Activated CD8-positive, alpha-beta T cell treated with anti-CD3 and anti-CD28 coated beads for 36 hours (primary cell): ENCODE measurements at regions not wholly inside any gene's neighbourhood (a gene's known extent, or its start where the extent isn't known, plus 50 kb on each side); places are given as distances from the start of the nearest gene placed in this dataset.

Experiments used
- ATAC-seq: fragments of 200-7000 bp; cut with Tn5 transposase; one replicate; pipeline ENCODE4 v1.10.0; 2021; ENCODE audit warnings: mild to moderate bottlenecking, moderate library complexity
- CTCF ChIA-PET: fragments of 350-600 bp; sonication (Branson Sonifier 250); formaldehyde crosslinking; loops from one replicate; lab custom pipeline; 2021; ENCODE audit warnings: antibody characterized with exemption; lab: Charles Lee
- POLR2A ChIA-PET: fragments of 350-600 bp; sonication (Branson Sonifier 250); formaldehyde crosslinking; loops from one replicate; lab custom pipeline; 2021; ENCODE audit warnings: antibody characterized with exemption; lab: Charles Lee
- DNase-seq: peaks from one replicate; pipeline ENCODE4 v3.0.0-alpha.2; 2020
- H3K27ac Mint-ChIP-seq: one replicate; pipeline ENCODE4 v1.8.0; 2021; ENCODE audit warnings: mild to moderate bottlenecking, mixed read lengths
- H3K27me3 Mint-ChIP-seq: one replicate; pipeline ENCODE4 v1.8.0; 2021; ENCODE audit warnings: mixed read lengths
- H3K36me3 Mint-ChIP-seq: one replicate; pipeline ENCODE4 v1.8.0; 2021; ENCODE audit warnings: low read depth, mixed read lengths
- H3K4me1 Mint-ChIP-seq: one replicate; pipeline ENCODE4 v1.8.0; 2021; ENCODE audit warnings: low read depth, mixed read lengths
- H3K4me3 Mint-ChIP-seq: one replicate; pipeline ENCODE4 v1.8.0; 2021; ENCODE audit warnings: mild to moderate bottlenecking, moderate library complexity, mixed read lengths
- H3K9me3 Mint-ChIP-seq: one replicate; pipeline ENCODE4 v1.8.0; 2021; ENCODE audit warnings: mixed read lengths
- intact Hi-C: fragments of 100-400 bp; cut with micrococcal nuclease; formaldehyde crosslinking; loops from one replicate; pipeline ENCODE4 v1.10.0; 2022
- TF ChIP-seq, protein P1 (sequence below): fragments of 200-600 bp; IDR thresholded peaks from one replicate; pipeline ENCODE4 v1.8.0; 2022; ENCODE audit warnings: antibody characterized with exemption, mild to moderate bottlenecking

DNA sequence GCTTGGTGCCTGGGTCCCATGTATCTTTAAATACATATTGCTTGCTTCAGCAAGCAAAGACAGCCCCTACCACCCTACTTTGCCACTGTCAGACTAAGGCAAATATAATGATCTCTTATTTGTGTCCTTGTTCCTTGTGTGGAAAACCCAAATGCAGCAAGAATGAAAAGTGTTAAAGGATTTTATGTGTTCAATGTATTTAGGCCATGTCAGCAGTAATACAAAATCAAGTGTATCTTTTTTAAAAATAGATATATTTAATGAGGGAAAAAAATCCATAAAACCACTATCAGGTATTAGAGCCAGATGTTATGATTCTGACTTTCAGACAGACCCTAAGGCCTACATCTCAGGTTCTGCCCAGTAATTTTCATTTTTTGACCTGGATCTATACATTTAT, 374.5 kb downstream of the SEC14L1 start:
- Mint-ChIP-seq H3K4me3 (no peak overlapping the region), H3K9me3 (peaks cover 7% of the 10 kb centered on the region), H3K4me1 (no peaks in the 10 kb centered on the region), H3K27ac (no peak overlapping the region), H3K27me3 (no peaks in the 10 kb centered on the region), H3K36me3 (peaks cover 2% of the 10 kb centered on the region)
- DNase-seq (no peak), ATAC-seq (no peak)
- POLR2A ChIA-PET: no interaction called here
- TF ChIP-seq, protein P1, sequence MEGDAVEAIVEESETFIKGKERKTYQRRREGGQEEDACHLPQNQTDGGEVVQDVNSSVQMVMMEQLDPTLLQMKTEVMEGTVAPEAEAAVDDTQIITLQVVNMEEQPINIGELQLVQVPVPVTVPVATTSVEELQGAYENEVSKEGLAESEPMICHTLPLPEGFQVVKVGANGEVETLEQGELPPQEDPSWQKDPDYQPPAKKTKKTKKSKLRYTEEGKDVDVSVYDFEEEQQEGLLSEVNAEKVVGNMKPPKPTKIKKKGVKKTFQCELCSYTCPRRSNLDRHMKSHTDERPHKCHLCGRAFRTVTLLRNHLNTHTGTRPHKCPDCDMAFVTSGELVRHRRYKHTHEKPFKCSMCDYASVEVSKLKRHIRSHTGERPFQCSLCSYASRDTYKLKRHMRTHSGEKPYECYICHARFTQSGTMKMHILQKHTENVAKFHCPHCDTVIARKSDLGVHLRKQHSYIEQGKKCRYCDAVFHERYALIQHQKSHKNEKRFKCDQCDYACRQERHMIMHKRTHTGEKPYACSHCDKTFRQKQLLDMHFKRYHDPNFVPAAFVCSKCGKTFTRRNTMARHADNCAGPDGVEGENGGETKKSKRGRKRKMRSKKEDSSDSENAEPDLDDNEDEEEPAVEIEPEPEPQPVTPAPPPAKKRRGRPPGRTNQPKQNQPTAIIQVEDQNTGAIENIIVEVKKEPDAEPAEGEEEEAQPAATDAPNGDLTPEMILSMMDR: no peak
- CTCF ChIA-PET: interaction anchor here (2.0 kb wide), 1 partner anchor 13 kb away, joined by 4 read pairs; no protein-coding TSS in a partner anchor
- intact Hi-C loops: no loop called here

DNA sequence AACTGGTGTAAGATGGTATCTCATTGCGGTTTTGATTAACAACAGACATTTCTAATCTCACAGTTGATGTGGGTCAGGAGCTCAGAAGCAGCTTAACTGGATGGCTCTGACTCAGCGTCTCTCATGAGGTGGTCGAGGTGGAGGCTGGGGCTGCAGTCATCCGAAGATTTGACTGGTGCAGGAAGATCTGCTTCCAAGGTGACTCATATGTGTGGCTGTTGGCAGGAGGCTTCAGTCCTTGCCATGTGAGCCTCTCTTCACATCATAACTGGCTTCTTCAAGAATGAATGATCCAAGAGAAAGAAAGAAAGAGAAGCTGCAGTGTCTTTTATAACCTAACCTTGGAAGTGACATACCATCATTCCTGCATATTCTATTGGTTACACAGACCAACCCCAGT, 376.1 kb downstream of the SEC14L1 start:
- Mint-ChIP-seq H3K9me3 (peaks cover under 1% of the 10 kb centered on the region), H3K4me1 (no peaks in the 10 kb centered on the region), H3K4me3 (no peak overlapping the region), H3K27me3 (no peaks in the 10 kb centered on the region), H3K27ac (no peak overlapping the region), H3K36me3 (no peaks in the 10 kb centered on the region)
- peak; percentile 87 for ATAC-seq
- intact Hi-C loops: no loop called here
- TF ChIP-seq, protein P1: no peak
- POLR2A ChIA-PET: interaction anchor here (0.9 kb wide), 1 partner anchor 139 kb away, joined by 4 read pairs; no protein-coding TSS in a partner anchor
- CTCF ChIA-PET: interaction anchor here (0.9 to 2.0 kb wide), 3 partner anchors 9 to 22 kb away, joined by 4 read pairs; no protein-coding TSS in a partner anchor
- peak; percentile 48 for DNase-seq

DNA sequence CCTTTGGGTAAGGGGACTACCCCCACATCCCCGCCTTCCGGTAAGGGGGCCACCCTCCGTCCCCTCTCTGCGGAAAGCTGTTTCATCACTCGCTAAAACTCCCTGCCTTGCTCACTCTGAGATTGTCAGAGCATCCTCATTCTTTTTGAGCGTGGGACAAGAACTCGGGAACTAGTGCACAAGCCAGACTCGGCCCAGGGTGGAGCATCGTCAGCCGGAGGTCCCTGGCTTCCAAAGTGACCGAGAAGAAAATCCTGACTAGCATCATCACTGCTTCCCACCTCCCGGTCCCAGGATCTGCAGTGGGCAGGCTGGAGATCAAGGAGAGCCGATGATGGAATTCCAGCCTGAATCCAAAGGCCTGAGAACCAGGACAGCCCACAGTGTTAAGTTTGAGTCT, 380.3 kb downstream of the SEC14L1 start:
- ChIA-PET POLR2A (no interaction called here), CTCF (no interaction called here)
- no peak overlapping the region for H3K4me3 Mint-ChIP-seq
- intact Hi-C loops: no loop called here
- no peaks in the 10 kb centered on the region for H3K4me1 Mint-ChIP-seq
- no peaks in the 10 kb centered on the region for H3K27me3 Mint-ChIP-seq
- no peaks in the 10 kb centered on the region for H3K9me3 Mint-ChIP-seq
- H3K27ac Mint-ChIP-seq: no peak overlapping the region
- no peaks in the 10 kb centered on the region for H3K36me3 Mint-ChIP-seq
- ATAC-seq (no peak), DNase-seq (no peak)
- TF ChIP-seq, protein P1: no peak

DNA sequence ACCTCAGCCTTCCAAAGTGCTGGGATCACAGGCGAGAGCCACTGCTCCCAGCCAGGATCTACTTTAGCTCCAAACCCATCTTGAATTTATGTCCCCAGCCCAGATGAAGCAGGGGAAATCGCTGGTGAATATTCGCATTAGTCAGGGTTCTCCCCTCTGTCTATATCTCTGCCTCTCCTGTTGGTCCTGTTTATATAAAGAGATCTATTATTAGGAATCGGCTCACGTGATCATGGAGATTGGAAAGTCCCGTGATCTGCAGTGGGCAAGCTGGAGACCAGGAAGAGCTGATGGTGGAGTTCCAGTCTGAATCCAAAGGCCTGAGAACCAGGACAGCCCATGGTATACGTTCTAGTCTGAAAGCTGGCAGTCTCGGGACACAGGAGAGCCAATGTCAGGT, 382.8 kb downstream of the SEC14L1 start:
- ATAC-seq (no peak), DNase-seq (no peak)
- TF ChIP-seq, protein P1: no peak
- H3K36me3 Mint-ChIP-seq: no peaks in the 10 kb centered on the region
- ChIA-PET POLR2A (no interaction called here), CTCF (interaction anchor here (1.2 to 1.8 kb wide), 4 partner anchors 11 to 122 kb away, joined by 3 to 4 read pairs (median 3); no protein-coding TSS in a partner anchor)
- no peaks in the 10 kb centered on the region for H3K4me1 Mint-ChIP-seq
- peaks cover 7% of the 10 kb centered on the region for H3K27me3 Mint-ChIP-seq
- H3K27ac Mint-ChIP-seq: no peak overlapping the region
- intact Hi-C loops: no loop called here
- H3K9me3 Mint-ChIP-seq: no peaks in the 10 kb centered on the region
- no peak overlapping the region for H3K4me3 Mint-ChIP-seq

DNA sequence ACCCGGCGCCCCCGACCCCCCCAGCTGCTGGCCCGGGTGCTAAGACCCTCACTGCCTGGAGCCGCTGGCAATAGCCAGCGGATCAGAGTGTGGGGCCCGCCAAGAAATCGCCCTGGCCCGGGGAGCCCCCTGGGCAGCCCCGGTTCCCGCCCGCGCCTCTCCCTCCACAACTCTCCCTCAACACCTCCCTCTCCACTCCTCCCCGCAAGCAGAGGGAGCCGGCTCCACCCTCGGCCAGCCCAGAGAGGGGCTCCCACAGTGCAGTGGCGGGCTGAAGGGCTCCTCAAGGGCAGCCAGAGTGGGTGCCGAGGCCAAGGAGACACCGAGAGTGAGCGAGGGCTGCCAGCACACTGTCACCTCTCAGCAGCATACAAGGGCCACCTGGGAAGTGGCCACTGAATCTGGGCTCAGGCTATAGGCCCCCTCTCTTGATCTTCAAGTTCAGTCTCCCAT, 385.5 kb downstream of the SEC14L1 start:
- ChIA-PET POLR2A (interaction anchor here (0.5 to 1.0 kb wide), 2 partner anchors 13 to 83 kb away, joined by 4 read pairs; no protein-coding TSS in a partner anchor), CTCF (interaction anchor here (0.9 to 1.6 kb wide), 2 partner anchors 10 to 31 kb away, joined by 3 to 4 read pairs; no protein-coding TSS in a partner anchor)
- H3K9me3 Mint-ChIP-seq: no peaks in the 10 kb centered on the region
- H3K27ac Mint-ChIP-seq: no peak overlapping the region
- H3K27me3 Mint-ChIP-seq: peaks cover 18% of the 10 kb centered on the region
- peaks cover 1% of the 10 kb centered on the region for H3K4me1 Mint-ChIP-seq
- no peak overlapping the region for H3K4me3 Mint-ChIP-seq
- no peak for DNase-seq
- TF ChIP-seq, protein P1: no peak
- H3K36me3 Mint-ChIP-seq: no peaks in the 10 kb centered on the region
- no peak for ATAC-seq
- intact Hi-C loops: no loop called here
